Fibroblast of skin of right biceps (primary cell): ENCODE measurements at regions not wholly inside any gene's neighbourhood (a gene's known extent, or its start where the extent isn't known, plus 50 kb on each side); places are given as distances from the start of the nearest gene placed in this dataset.

ENCODE experiments used
- DNase-seq: peaks from one replicate; pipeline ENCODE4 v3.0.0-alpha.2; 2013

DNA sequence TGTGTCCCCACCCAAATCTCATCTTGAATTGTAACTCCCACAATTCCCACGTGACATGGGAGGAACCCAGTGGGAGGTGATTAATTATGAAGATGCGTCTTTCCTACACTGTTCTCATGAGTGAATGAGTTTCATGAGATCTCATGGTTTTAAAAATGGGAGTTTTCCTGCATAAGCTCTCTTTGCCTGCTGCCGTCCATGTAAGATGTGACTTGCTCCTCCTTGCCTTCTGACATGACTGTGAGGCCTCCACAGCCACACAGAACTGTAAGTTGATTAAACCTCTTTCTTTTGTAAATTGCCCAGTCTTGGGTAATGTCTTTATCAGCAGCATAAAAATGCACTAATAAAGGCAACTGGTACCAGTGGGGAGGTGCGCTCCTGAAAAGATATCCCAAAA is 67.7 kb upstream of the DRGX start:
- no peak for DNase-seq

DNA sequence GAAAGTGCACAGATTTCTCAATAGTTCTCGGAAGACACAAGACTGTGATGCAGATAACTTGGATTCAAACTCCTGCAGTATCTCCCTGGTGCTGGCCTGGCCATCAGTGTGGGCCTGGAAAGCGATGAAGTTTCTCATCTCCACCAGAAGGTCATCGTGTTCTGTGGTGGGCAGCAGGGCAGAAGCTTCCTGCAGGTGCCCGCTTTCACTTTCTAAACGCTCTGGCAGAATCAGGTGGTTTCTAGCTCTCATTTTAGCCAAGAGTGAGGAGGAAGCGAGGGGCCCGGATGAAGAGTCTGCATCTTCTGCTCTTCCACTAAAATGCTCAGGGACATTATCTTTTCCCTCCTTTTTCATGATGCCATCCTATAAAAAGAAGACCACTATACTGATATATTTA is 63.0 kb upstream of the DRGX start:
- DNase-seq, result no peak

DNA sequence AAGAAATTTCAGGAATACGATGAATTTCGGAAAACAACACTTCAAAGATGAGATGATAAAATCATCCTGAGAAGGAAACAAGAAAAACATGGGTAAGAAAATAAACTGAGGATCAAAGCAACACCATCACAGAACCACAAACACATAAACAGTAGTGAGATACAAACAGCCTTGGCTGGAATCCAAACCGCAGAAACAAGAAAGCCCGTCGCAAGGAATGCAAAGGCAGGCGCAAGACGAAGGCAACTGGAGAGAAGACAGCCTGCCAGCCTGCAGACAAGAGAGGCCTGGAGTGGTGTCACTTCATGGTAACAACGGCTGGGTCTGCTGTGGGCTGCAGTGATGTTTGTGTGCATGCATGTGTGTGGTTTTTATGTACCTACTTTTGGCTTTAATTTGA is 61.8 kb upstream of the DRGX start:
- no peak for DNase-seq

DNA sequence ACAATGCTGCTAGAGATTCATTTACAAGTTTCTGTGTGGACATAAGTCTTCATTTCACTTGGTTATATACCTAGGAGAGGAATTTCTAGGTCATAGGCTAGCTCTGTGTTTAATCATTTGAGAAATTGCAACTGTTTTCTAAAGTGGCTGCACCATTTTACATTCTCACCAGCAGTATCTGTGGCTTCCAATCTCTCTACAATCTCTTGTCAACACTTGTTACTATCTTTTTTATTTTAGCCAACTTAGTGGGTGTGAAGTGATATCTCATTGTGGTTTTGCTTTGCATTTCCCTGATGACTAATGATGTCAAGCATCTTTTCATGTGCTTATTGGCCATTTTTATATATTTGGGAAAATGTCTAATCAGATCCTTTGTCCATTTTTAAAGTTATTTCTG is 53.0 kb upstream of the DRGX start:
- no peak for DNase-seq

DNA sequence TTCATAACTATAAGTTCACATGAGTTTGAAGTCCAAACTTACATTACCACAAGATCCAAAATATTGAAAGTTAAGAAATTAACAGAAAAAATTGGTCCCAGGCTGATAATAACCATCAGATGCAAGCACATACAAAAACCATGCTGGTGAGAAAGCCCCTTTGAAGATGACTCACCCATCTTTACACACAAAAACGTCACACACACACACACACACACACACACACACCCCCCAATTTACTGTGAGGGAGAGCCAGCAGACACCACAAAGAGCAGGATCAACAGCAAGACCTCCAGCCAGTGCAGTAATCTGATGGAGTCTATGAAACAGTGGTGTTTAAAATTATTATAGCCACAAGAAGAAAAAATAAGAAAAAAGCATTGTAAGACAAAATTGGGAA is 50.1 kb upstream of the DRGX start:
- peak; percentile 37 for DNase-seq
